Right lobe of liver (tissue), 6 donors: ENCODE measurements at regions not wholly inside any gene's neighbourhood (a gene's known extent, or its start where the extent isn't known, plus 50 kb on each side); places are given as distances from the start of the nearest gene placed in this dataset.

ENCODE experiments used
- ATAC-seq, 4 donors: fragments of 200-7000 bp; cut with Tn5 transposase; one replicate each; pipeline ENCODE4 v1.9.1; 2020; ENCODE audit warnings: mild to moderate bottlenecking in 4 of 4, moderate library complexity in 4 of 4
- DNase-seq, 3 donors: peaks; one replicate each; pipeline ENCODE4 v3.0.0-alpha.2; 2020
- H3K27ac ChIP-seq, 3 donors: fragments of 200-600 bp; one replicate each; pipeline ENCODE4 v1.8.0; 2022
- H3K27me3 ChIP-seq, 2 donors: fragments of 200-600 bp; one replicate each; pipeline ENCODE4 v1.8.0; 2022
- H3K36me3 ChIP-seq, 4 donors: fragments of 200-600 bp; sonication (generic) in 1 of 4; one replicate each; pipeline versions ENCODE4 v1.5.1 to v1.8.0; 2017 to 2022; ENCODE audit warnings: control low read depth in 1 of 4
- H3K4me1 ChIP-seq, 4 donors: fragments of 200-600 bp; sonication (generic) in 1 of 4; one replicate each; pipeline versions ENCODE4 v1.5.1 to v1.8.0; 2017 to 2022; ENCODE audit warnings: control low read depth in 1 of 4
- H3K4me3 ChIP-seq, 3 donors: fragments of 200-600 bp; one replicate each; pipeline ENCODE4 v1.8.0; 2022
- H3K9me3 ChIP-seq, 4 donors: fragments of 200-600 bp; sonication (generic) in 1 of 4; one replicate each; pipeline versions ENCODE4 v1.5.1 to v1.8.0; 2017 to 2022; ENCODE audit warnings: control low read depth in 1 of 4
- CTCF ChIP-seq, 4 donors: fragments of 200-600 bp in 3 of 4; fragments of 450-650 bp in 1 of 4; IDR thresholded peaks; one replicate each; pipeline versions ENCODE4 v1.5.1 to v1.8.0; 2016 to 2022; ENCODE audit warnings: antibody characterized with exemption in 4 of 4, mild to moderate bottlenecking in 2 of 4
- POLR2A ChIP-seq: fragments of 450-650 bp; IDR thresholded peaks from one replicate; pipeline ENCODE4 v1.6.1; 2017; ENCODE audit warnings: antibody characterized with exemption, mild to moderate bottlenecking
- WGBS: methylation state at CpG from one replicate; pipeline ENCODE4 v1.1.6; 2018; ENCODE audit warnings: low coverage, low lambda C conversion rate; ENCODE audit not compliant: insufficient coverage; ENCODE audit errors: missing lambda C conversion rate; 5-methylcytosine and 5-hydroxymethylcytosine counted together
- intact Hi-C, 2 donors: fragments of 100-400 bp; cut with DNase I; formaldehyde crosslinking; loops; one replicate each; pipeline versions ENCODE4 v1.11.2 to v1.14.1; 2022
- donor health status: DM: no; HTN: yes; CAD: no.
- donor health status: DM: no; HTN: no; CAD: no.
- donor health status: DM: no; HTN: no; CAD: no.
- donor health status: DM: no; HTN: yes; CAD: no.
- donor health status: DM: no; HTN: yes; CAD: no.

GRCh38 chr10:81270051-81270450 is 604.9 kb upstream of the NRG3 start:
- 58% methylated on average over 2 of the region's 2 CpGs for WGBS
- Histone ChIP-seq H3K4me1 (no peaks in the 10 kb centered on the region), H3K4me3 (no peak overlapping the region), H3K9me3 (no peaks in the 10 kb centered on the region), H3K27me3 (no peaks in the 10 kb centered on the region), H3K36me3 (no peaks in the 10 kb centered on the region), H3K27ac (no peak overlapping the region)
- no peak for TF ChIP-seq CTCF (IDR thresholded peaks at IDR 0.05)
- TF ChIP-seq POLR2A = no peak
- intact Hi-C loops = no loop called here
- DNase-seq = no peak
- no peak for ATAC-seq

- Histone ChIP-seq H3K36me3 (no peaks in the 10 kb centered on the region), H3K27ac (no peak overlapping the region), H3K4me1 (no peaks in the 10 kb centered on the region), H3K9me3 (no peaks in the 10 kb centered on the region), H3K27me3 (no peaks in the 10 kb centered on the region), H3K4me3 (no peak overlapping the region)
- TF ChIP-seq POLR2A (no peak), CTCF (IDR thresholded peaks at IDR 0.05) (no peak)
- no peak for ATAC-seq
- WGBS = 46% methylated on average over 6 of the region's 6 CpGs
- intact Hi-C loops = no loop called here
- no peak for DNase-seq
Observed at GRCh38 chr10:81280497-81281479, 594.2 kb upstream of the NRG3 start.

- H3K4me1 ChIP-seq = no peaks in the 10 kb centered on the region
- H3K4me3 ChIP-seq = no peak overlapping the region
- intact Hi-C loops = no loop called here
- no peaks in the 10 kb centered on the region for H3K36me3 ChIP-seq
- no peaks in the 10 kb centered on the region for H3K9me3 ChIP-seq
- no peak for ATAC-seq
- H3K27ac ChIP-seq = no peak overlapping the region
- TF ChIP-seq CTCF (IDR thresholded peaks at IDR 0.05) (no peak), POLR2A (no peak)
- H3K27me3 ChIP-seq = no peaks in the 10 kb centered on the region
- no peak for DNase-seq
Observed at GRCh38 chr10:81288544-81288943, 586.5 kb upstream of the NRG3 start.

- 74% methylated on average over 4 of the region's 4 CpGs for WGBS
- Histone ChIP-seq H3K4me3 (no peak overlapping the region), H3K4me1 (no peaks in the 10 kb centered on the region), H3K9me3 (no peaks in the 10 kb centered on the region), H3K27me3 (no peaks in the 10 kb centered on the region), H3K27ac (no peak overlapping the region), H3K36me3 (no peaks in the 10 kb centered on the region)
- ATAC-seq (no peak), DNase-seq (no peak)
- intact Hi-C loops = no loop called here
- TF ChIP-seq POLR2A = no peak
- TF ChIP-seq CTCF (IDR thresholded peaks at IDR 0.05) = no peak
Observed at GRCh38 chr10:81297292-81297691, 577.7 kb upstream of the NRG3 start.
